Kidney epithelial cell (primary cell): ENCODE measurements at regions not wholly inside any gene's neighbourhood (a gene's known extent, or its start where the extent isn't known, plus 50 kb on each side); places are given as distances from the start of the nearest gene placed in this dataset.
A peak's percentile ranks its signal among the peaks of the same experiment; 100 is the strongest.

Experiments
- DNase-seq: peaks from one replicate; pipeline ENCODE4 v3.0.0-alpha.2; 2010; ENCODE audit warnings: low read depth
- H3K27me3 ChIP-seq: 2 replicates; pipeline ENCODE4 v1.6.0; 2011; ENCODE audit warnings: low read length; ENCODE audit not compliant: control insufficient read depth, insufficient read depth
- H3K36me3 ChIP-seq: 2 replicates; pipeline ENCODE4 v1.5.1; 2011; ENCODE audit warnings: low read length; ENCODE audit not compliant: control insufficient read depth, insufficient read depth
- H3K4me3 ChIP-seq: 2 replicates; pipeline ENCODE4 v1.5.1; 2011; ENCODE audit warnings: low read depth, mild to moderate bottlenecking, control low read depth, low read length
- TF ChIP-seq, protein P1 (sequence below): IDR thresholded peaks from 2 replicates; pipeline ENCODE4 v1.5.1; 2011; ENCODE audit warnings: mild to moderate bottlenecking, moderate library complexity, low read length, control low read depth, inconsistent platforms; ENCODE audit not compliant: insufficient read depth, poor library complexity, severe bottlenecking

DNA sequence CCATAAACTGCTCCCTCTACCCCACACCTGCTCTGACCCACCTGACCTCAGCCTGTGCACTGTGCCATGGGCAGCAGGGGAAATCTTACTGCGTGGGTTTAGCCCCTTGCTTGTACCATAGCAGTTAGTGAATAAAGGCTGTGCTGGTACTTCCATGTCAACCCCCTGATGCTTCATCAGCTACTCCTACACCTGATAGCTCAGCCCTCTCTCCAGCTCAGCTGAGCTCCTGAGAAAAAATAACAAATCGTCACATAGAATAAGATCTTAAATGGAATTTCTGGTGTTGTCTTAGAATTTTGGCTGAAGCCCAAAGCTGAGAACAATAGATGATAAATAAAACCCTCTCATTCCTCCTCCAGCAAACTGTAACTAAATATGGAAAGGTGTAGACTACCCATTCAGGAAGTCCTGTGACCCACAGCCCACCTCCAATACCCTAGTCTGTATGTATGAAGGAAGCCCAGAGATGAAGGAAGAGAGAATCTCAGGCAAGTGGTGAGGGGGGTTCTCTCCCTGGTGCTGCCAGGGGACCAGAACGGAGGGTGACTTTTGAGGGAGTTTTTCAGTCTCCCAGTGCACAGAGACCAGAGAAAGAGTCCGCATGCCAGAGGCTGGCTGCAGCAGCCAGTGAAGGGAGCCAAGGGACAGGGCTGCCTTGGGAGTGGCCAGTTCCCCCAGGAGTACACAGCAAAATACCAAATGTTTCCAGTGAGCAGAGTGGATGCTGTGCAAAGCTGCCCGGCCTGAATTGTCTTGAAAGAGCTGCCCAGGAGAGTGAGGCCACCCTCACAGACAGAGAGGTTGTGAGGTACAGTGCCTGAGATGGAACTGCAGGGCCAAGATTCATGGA is 227.3 kb downstream of the QDPR start:
- TF ChIP-seq, protein P1, sequence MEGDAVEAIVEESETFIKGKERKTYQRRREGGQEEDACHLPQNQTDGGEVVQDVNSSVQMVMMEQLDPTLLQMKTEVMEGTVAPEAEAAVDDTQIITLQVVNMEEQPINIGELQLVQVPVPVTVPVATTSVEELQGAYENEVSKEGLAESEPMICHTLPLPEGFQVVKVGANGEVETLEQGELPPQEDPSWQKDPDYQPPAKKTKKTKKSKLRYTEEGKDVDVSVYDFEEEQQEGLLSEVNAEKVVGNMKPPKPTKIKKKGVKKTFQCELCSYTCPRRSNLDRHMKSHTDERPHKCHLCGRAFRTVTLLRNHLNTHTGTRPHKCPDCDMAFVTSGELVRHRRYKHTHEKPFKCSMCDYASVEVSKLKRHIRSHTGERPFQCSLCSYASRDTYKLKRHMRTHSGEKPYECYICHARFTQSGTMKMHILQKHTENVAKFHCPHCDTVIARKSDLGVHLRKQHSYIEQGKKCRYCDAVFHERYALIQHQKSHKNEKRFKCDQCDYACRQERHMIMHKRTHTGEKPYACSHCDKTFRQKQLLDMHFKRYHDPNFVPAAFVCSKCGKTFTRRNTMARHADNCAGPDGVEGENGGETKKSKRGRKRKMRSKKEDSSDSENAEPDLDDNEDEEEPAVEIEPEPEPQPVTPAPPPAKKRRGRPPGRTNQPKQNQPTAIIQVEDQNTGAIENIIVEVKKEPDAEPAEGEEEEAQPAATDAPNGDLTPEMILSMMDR, result no peak
- H3K36me3 ChIP-seq, result no peaks in the 10 kb centered on the region
- DNase-seq, result no peak
- no peak overlapping the region for H3K4me3 ChIP-seq
- no peaks in the 10 kb centered on the region for H3K27me3 ChIP-seq

DNA sequence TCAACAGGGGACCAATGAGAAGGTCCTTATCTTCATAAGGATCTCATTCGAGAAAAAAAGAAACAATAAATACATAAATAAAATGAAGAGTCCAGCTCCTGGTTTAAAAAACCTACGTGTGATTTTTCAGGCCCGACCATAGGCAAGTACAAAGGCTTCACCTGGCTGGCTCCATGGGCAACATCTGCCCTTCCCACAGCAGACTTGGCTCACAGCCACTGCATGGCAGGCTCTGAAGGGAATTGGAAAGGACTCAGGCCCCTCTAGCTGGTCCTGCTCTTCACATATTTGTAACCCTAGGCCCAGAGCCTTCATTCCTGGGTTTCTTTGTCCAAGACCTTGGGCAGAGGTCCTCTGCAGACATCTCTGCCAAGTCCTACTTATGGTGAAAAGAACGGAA is 228.1 kb downstream of the QDPR start:
- TF ChIP-seq, protein P1, result no peak
- DNase-seq, result no peak
- Histone ChIP-seq H3K4me3 (no peak overlapping the region), H3K27me3 (no peaks in the 10 kb centered on the region), H3K36me3 (no peaks in the 10 kb centered on the region)

DNA sequence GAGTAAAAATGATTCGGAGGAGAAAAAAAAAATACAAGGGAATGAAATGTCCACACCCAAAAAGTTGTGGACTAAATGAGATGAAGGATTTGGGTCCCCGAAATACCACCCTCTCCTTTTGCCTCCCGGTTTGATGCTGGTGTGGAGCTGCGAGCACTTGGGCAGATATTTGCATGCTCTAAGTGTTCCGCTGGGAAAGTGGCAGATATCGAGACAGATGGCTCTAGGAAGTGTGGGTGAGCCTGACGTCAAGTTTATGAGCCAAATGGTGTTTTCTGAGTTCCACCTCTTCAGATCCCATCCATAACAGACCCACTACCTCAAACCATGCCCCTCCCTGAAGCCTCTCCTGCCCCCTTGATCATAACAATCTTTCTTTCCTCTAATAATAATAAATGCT is 228.6 kb downstream of the QDPR start:
- Histone ChIP-seq H3K27me3 (no peaks in the 10 kb centered on the region), H3K4me3 (no peak overlapping the region), H3K36me3 (no peaks in the 10 kb centered on the region)
- TF ChIP-seq, protein P1, result no peak
- no peak for DNase-seq

DNA sequence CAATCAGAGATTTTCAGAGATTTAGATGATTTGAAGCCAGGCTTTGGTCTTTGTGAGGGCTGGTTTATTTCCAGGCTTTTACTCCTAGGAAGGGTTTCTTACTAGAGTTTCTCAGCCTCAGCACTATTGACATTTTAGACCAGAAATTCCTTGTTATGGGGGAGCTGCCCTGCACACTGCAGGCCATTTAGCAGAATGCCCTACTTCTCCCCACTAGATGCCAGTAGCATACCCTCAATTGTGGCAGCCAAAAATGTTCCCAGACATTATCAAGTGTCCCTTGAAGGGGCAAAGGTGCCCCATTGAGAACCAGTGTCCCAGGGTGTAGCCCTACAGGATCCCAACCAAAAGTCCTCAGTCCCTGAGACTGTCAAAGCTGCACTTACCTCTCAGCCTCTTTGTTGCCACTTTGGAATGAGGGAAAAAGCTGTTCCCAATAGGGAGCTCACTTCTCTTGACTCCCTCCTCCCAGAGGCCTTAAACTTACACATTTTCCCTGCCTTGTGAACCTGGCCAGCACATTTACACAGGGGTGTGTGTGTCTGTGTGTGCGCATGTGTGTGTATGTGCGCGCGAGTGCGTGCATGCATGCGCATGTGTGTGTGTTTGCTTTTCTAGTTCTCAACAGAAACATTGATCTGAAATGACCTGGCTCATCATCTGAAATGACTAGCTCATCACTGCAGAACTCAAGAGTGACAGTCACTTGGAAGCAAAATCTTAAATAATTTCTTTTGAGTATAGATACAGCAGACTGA is 231.4 kb downstream of the QDPR start:
- TF ChIP-seq, protein P1, result peak; percentile 5
- no peak for DNase-seq
- no peaks in the 10 kb centered on the region for H3K36me3 ChIP-seq
- H3K4me3 ChIP-seq, result no peak overlapping the region
- H3K27me3 ChIP-seq, result no peaks in the 10 kb centered on the region

DNA sequence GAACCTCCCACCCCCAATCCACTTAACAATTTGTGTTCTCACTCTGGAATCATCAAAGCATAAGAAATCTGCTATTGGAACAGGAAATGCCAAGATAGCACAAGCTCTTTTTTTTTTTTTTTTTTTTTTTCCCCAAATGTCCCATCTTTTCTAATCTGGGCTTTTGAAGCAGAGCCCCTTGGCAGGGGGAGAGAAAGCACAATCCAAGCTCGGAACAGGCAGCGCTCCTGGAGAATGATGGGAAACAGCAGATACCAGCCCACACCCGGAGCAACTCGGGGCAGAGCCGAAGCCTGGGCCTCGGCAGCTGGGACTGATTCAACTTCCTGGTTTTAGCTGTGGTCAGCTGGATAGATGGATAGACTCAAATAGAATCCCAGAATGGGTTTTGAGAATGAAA is 235.1 kb downstream of the QDPR start:
- Histone ChIP-seq H3K4me3 (no peak overlapping the region), H3K36me3 (no peaks in the 10 kb centered on the region), H3K27me3 (no peaks in the 10 kb centered on the region)
- DNase-seq, result no peak
- TF ChIP-seq, protein P1, result no peak
